ENCODE measurements at regions not wholly inside any gene's neighbourhood (a gene's known extent, or its start where the extent isn't known, plus 50 kb on each side); places are given as distances from the start of the nearest gene placed in this dataset.

GRCh38 chr2:34193164-34193563 is 594.1 kb upstream of the FAM98A start (continued):
- TF ChIP-seq ARID4B (CRISPR knock-in tag; IDR thresholded peaks at IDR 0.05; ENCODE audit: borderline replicate concordance) (no peak), JUN (CRISPR knock-in tag; IDR thresholded peaks at IDR 0.05) (no peak)

GRCh38 chr2:34188464-34189303 is 589.6 kb upstream of the FAM98A start:
- no peak for TF ChIP-seq SOX15 (CRISPR knock-in tag; IDR thresholded peaks at IDR 0.05)
- TF ChIP-seq RORB (CRISPR knock-in tag; IDR thresholded peaks at IDR 0.05), result no peak
- TF ChIP-seq ZNF138 (CRISPR knock-in tag; conservative IDR thresholded peaks at IDR 0.05), result no peak
- TF ChIP-seq ZNF121 (CRISPR knock-in tag; IDR thresholded peaks at IDR 0.05), result no peak
- TF ChIP-seq NFYB (CRISPR knock-in tag; conservative IDR thresholded peaks at IDR 0.05; ENCODE audit: low read depth), result no peak
- no peak for TF ChIP-seq ZBTB21 (CRISPR knock-in tag; IDR thresholded peaks at IDR 0.05; ENCODE audit: borderline replicate concordance)
- TF ChIP-seq PREB (CRISPR knock-in tag; IDR thresholded peaks at IDR 0.05; ENCODE audit: borderline replicate concordance), result no peak
- no peak for TF ChIP-seq ATF6 (CRISPR knock-in tag; IDR thresholded peaks at IDR 0.05)
- no peak for TF ChIP-seq CDX4 (CRISPR knock-in tag; IDR thresholded peaks at IDR 0.05; ENCODE audit: borderline replicate concordance)
- no peak for TF ChIP-seq FOXP1 (CRISPR knock-in tag; IDR thresholded peaks at IDR 0.05; ENCODE audit: borderline replicate concordance)
- TF ChIP-seq ZNF219 (CRISPR knock-in tag; IDR thresholded peaks at IDR 0.05; ENCODE audit: borderline replicate concordance), result no peak
- Mint-ChIP-seq H3K36me3 (peaks cover 8% of the 10 kb centered on the region), H3K27me3 (ENCODE audit: low read depth) (no peaks in the 10 kb centered on the region), H3K4me1 (peaks cover 9% of the 10 kb centered on the region), H3K9me3 (peaks cover 35% of the 10 kb centered on the region), H3K4me3 (no peak overlapping the region), H3K27ac (no peak overlapping the region)
- POLR2A ChIA-PET, result no interaction called here
- CTCF ChIA-PET, result no interaction called here
- peak; percentile 76 for ATAC-seq
- no peak for DNase-seq (ENCODE audit: low spot score)

GRCh38 chr2:34179511-34179910 is 580.4 kb upstream of the FAM98A start:
- no peaks in the 10 kb centered on the region for H3K4me1 Mint-ChIP-seq
- DNase-seq (ENCODE audit: low spot score), result no peak
- H3K36me3 Mint-ChIP-seq, result peaks cover 7% of the 10 kb centered on the region
- CTCF ChIA-PET, result no interaction called here
- ATAC-seq, result no peak
- POLR2A ChIA-PET, result no interaction called here
- peaks cover 20% of the 10 kb centered on the region for H3K9me3 Mint-ChIP-seq
- H3K27me3 Mint-ChIP-seq (ENCODE audit: low read depth), result no peaks in the 10 kb centered on the region
- no peak overlapping the region for H3K4me3 Mint-ChIP-seq
- no peak overlapping the region for H3K27ac Mint-ChIP-seq
- no peak for TF ChIP-seq CDX4 (CRISPR knock-in tag; IDR thresholded peaks at IDR 0.05; ENCODE audit: borderline replicate concordance)
- TF ChIP-seq ARID4B (CRISPR knock-in tag; IDR thresholded peaks at IDR 0.05; ENCODE audit: borderline replicate concordance), result no peak
- no peak for TF ChIP-seq ETV6 (CRISPR knock-in tag; IDR thresholded peaks at IDR 0.05)
- no peak for TF ChIP-seq FOXK1 (CRISPR knock-in tag; IDR thresholded peaks at IDR 0.05)
- no peak for TF ChIP-seq ATF6 (CRISPR knock-in tag; IDR thresholded peaks at IDR 0.05)

All from WTC11 (cell line).